Suprapubic skin (tissue), 4 donors: ENCODE measurements at regions not wholly inside any gene's neighbourhood (a gene's known extent, or its start where the extent isn't known, plus 50 kb on each side); places are given as distances from the start of the nearest gene placed in this dataset.

Source experiments
- CTCF ChIP-seq, 2 donors: fragments of 200-600 bp in 1 of 2; fragments of 450-650 bp in 1 of 2; sonication (generic) in 1 of 2; IDR thresholded peaks; one replicate each; pipeline ENCODE4 v1.5.1; 2016 to 2019; ENCODE audit warnings: antibody characterized with exemption in 2 of 2, mild to moderate bottlenecking in 1 of 2, moderate library complexity in 1 of 2
- EP300 ChIP-seq: sonication (generic); formaldehyde crosslinking; IDR thresholded peaks from one replicate; pipeline ENCODE4 v1.6.1; 2017; ENCODE audit warnings: antibody characterized with exemption
- POLR2A ChIP-seq, 2 donors: fragments of 450-650 bp; IDR thresholded peaks; one replicate each; pipeline ENCODE4 v1.6.1; 2017; ENCODE audit warnings: antibody characterized with exemption in 2 of 2, mild to moderate bottlenecking in 2 of 2, moderate library complexity in 2 of 2
- POLR2AphosphoS5 ChIP-seq, 3 donors: sonication (generic); formaldehyde crosslinking; IDR thresholded peaks; one replicate each; pipeline ENCODE4 v1.6.1; 2017; ENCODE audit warnings: antibody characterized with exemption in 3 of 3

- TF ChIP-seq EP300 = no peak
- TF ChIP-seq POLR2A (IDR thresholded peaks at IDR 0.05) = no peak
- TF ChIP-seq CTCF (IDR thresholded peaks at IDR 0.05) = no peak
- no peak for TF ChIP-seq POLR2AphosphoS5 (IDR thresholded peaks at IDR 0.05)
Observed at GRCh38 chr4:159594576-159594975, 491.7 kb downstream of the RAPGEF2 start.
